ENCODE measurements at regions not wholly inside any gene's neighbourhood (a gene's known extent, or its start where the extent isn't known, plus 50 kb on each side); places are given as distances from the start of the nearest gene placed in this dataset.

DNA sequence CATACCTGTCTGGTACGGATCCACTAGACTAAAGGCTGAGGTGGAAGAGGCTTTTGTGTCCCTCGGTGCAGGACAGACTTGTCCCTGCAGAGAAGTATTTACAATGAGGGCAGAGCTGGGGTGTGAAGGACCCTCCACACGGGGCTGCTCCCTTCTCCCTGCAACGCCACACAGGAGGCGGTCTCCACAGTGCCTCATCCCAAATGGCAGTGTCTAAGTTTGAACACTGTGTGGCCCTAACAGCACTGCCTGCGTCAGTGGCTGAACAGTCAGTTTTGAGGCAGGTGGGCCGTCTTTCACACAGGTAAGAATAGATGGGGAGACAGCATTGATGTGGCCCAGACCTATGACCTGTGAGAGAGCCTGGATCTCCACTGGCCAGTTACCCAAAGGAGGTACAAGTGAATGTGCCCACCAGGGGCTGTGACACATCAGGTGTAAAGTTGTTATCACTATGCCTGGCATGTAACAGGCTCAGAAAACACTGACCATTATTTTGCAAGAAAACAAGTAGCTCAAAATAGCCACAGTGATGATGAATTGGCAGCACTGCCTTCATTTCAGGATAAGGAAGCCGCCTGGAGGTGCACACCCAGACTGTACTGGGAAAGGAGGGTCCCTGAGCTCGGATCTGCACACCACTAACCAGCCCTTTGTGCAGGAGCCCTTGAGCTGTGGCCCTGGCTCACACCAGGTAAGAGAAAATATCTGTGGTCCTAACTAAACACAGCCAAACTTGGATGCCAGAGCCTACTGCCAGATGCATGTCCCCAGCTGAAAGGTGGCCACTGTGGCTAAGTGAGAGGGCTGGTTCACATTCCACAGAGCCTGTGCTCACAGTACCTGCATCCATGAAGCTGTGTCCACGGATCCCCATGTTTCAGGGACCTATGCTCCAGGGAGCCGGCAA lies 246.7 kb downstream of the DLL1 start:
- TF ChIP-seq EZH2phosphoT487 (IDR thresholded peaks at IDR 0.05; ENCODE audit: insufficient read depth, low read depth) (no peak), EZH2 (IDR thresholded peaks at IDR 0.05; ENCODE audit: insufficient read depth, poor library complexity, severe bottlenecking) (no peak)
